ENCODE measurements at regions not wholly inside any gene's neighbourhood (a gene's known extent, or its start where the extent isn't known, plus 50 kb on each side); places are given as distances from the start of the nearest gene placed in this dataset.

DNA sequence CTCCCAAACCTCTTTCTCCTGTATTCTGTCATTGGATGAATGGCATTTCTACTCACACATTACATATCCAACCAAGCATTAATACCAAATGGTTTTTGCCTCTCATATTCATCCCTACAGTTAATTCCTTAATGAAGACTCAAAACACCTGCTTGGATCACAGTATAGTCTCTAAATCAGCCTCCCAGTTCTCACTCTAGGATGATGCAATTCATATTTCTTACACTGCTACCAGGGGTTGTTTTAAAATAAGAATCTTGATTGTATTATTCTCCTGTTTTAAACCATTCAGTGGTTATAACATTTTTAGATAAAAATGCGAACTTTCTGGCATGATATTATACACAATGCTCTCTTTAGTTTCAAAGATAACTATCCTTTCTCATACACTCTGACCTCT is 281.4 kb upstream of the ZEB2 start:
- no peaks in the 10 kb centered on the region for H3K27me3 ChIP-seq
- no peaks in the 10 kb centered on the region for H3K9me3 ChIP-seq
- no peak overlapping the region for H3K4me3 ChIP-seq
- no peaks in the 10 kb centered on the region for H3K36me3 ChIP-seq
- H3K27ac ChIP-seq: no peak overlapping the region
- TF ChIP-seq, protein P1, sequence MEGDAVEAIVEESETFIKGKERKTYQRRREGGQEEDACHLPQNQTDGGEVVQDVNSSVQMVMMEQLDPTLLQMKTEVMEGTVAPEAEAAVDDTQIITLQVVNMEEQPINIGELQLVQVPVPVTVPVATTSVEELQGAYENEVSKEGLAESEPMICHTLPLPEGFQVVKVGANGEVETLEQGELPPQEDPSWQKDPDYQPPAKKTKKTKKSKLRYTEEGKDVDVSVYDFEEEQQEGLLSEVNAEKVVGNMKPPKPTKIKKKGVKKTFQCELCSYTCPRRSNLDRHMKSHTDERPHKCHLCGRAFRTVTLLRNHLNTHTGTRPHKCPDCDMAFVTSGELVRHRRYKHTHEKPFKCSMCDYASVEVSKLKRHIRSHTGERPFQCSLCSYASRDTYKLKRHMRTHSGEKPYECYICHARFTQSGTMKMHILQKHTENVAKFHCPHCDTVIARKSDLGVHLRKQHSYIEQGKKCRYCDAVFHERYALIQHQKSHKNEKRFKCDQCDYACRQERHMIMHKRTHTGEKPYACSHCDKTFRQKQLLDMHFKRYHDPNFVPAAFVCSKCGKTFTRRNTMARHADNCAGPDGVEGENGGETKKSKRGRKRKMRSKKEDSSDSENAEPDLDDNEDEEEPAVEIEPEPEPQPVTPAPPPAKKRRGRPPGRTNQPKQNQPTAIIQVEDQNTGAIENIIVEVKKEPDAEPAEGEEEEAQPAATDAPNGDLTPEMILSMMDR (IDR thresholded peaks at IDR 0.05): no peak
- no peak for TF ChIP-seq POLR2A (IDR thresholded peaks at IDR 0.05)
- no peak for DNase-seq
- no peaks in the 10 kb centered on the region for H3K4me1 ChIP-seq

DNA sequence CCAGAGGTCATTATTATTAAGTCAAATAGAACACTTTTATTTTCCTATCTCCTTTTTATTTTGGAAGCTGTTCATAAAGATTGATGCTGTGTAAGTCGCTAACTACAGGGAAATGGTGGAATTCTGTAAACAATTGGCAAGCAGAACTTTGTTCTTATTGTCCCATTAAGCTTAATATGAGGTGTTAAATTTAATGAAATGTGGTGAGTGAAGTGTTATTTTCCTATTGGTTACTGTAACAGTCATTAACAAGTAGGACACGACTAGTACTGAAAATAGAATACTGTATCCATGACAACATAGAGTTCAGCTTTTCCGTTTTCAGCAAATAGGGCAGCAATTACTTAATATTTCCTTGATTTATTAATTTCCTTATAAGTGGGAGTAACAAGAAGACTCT is 279.1 kb upstream of the ZEB2 start:
- H3K9me3 ChIP-seq: no peaks in the 10 kb centered on the region
- H3K4me3 ChIP-seq: no peak overlapping the region
- H3K4me1 ChIP-seq: no peaks in the 10 kb centered on the region
- no peak for DNase-seq
- no peak overlapping the region for H3K27ac ChIP-seq
- no peak for TF ChIP-seq POLR2A (IDR thresholded peaks at IDR 0.05)
- TF ChIP-seq, protein P1 (IDR thresholded peaks at IDR 0.05): no peak
- H3K36me3 ChIP-seq: no peaks in the 10 kb centered on the region
- no peaks in the 10 kb centered on the region for H3K27me3 ChIP-seq

DNA sequence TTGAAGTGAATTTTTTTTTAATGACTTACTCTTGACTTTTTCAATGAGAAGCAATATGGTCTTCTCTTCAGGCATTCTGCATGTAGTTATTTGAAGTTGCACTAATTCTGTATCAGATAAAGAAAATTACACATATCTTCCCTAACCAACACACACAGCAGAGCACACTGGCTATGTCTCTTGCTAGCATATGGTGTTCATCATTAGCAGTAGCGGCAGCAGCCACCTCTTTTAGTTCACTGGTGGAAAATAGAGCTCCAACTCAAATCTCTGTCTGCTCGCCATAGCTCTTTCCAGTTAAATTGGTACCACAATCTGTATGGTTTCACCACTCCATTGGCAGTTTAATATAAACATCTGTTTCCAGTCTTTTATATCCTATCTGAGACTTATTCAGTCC is 278.1 kb upstream of the ZEB2 start:
- Histone ChIP-seq H3K36me3 (no peaks in the 10 kb centered on the region), H3K9me3 (no peaks in the 10 kb centered on the region), H3K4me1 (no peaks in the 10 kb centered on the region), H3K27ac (no peak overlapping the region), H3K27me3 (no peaks in the 10 kb centered on the region), H3K4me3 (no peak overlapping the region)
- TF ChIP-seq POLR2A (IDR thresholded peaks at IDR 0.05): no peak
- TF ChIP-seq, protein P1 (IDR thresholded peaks at IDR 0.05): no peak
- no peak for DNase-seq

- no peak for TF ChIP-seq POLR2A (IDR thresholded peaks at IDR 0.05)
- TF ChIP-seq, protein P1 (IDR thresholded peaks at IDR 0.05): no peak
- Histone ChIP-seq H3K9me3 (no peaks in the 10 kb centered on the region), H3K27me3 (no peaks in the 10 kb centered on the region), H3K4me3 (no peak overlapping the region), H3K4me1 (no peaks in the 10 kb centered on the region), H3K27ac (no peak overlapping the region), H3K36me3 (no peaks in the 10 kb centered on the region)
- DNase-seq: no peak
These were observed 277.0 kb upstream of the ZEB2 start for GRCh38 chr2:144796936-144797335.

DNA sequence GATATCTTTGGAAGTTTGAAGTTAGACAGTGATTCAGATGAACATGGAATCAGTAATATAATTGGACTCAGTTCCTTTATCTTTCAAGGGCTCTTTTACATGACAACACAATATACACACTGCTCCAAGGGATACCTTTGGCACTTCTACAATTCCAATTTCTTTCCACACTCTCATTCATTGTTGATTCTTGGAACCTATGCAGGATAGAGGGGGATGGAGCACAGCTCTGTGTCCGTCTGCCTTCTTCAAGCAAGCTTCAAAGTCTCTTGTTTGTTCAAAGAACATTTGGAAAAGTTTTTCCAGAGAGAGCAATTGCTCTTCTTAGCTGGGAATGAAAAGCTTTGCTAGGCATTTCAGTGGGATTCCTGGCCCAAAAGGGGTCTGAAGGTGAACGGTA is 276.2 kb upstream of the ZEB2 start:
- Histone ChIP-seq H3K27me3 (no peaks in the 10 kb centered on the region), H3K27ac (no peak overlapping the region)

More for the DNA sequence above, 276.2 kb upstream of the ZEB2 start:
- H3K4me3 ChIP-seq: no peak overlapping the region
- H3K9me3 ChIP-seq: no peaks in the 10 kb centered on the region
- no peak for DNase-seq
- no peaks in the 10 kb centered on the region for H3K36me3 ChIP-seq
- TF ChIP-seq POLR2A (IDR thresholded peaks at IDR 0.05): no peak
- TF ChIP-seq, protein P1 (IDR thresholded peaks at IDR 0.05): no peak
- no peaks in the 10 kb centered on the region for H3K4me1 ChIP-seq

Data from Peyer's patch (tissue), 4 donors.